ENCODE measurements at regions not wholly inside any gene's neighbourhood (a gene's known extent, or its start where the extent isn't known, plus 50 kb on each side); places are given as distances from the start of the nearest gene placed in this dataset.

- TF ChIP-seq CTCF (tag by site-specific recombination; IDR thresholded peaks at IDR 0.05) (no peak), ZNF561 (tag by site-specific recombination; IDR thresholded peaks at IDR 0.05; ENCODE audit: borderline replicate concordance) (no peak), ZNF404 (tag by site-specific recombination; IDR thresholded peaks at IDR 0.05) (no peak), ZNF600 (tag by site-specific recombination; IDR thresholded peaks at IDR 0.05) (no peak), ZNF580 (tag by site-specific recombination; IDR thresholded peaks at IDR 0.05) (no peak), ZNF16 (tag by site-specific recombination; IDR thresholded peaks at IDR 0.05; ENCODE audit: low read depth) (no peak)
- TF ChIP-seq, protein P1, sequence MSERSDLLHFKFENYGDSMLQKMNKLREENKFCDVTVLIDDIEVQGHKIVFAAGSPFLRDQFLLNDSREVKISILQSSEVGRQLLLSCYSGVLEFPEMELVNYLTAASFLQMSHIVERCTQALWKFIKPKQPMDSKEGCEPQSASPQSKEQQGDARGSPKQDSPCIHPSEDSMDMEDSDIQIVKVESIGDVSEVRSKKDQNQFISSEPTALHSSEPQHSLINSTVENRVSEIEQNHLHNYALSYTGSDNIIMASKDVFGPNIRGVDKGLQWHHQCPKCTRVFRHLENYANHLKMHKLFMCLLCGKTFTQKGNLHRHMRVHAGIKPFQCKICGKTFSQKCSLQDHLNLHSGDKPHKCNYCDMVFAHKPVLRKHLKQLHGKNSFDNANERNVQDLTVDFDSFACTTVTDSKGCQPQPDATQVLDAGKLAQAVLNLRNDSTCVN (tag by site-specific recombination; optimal IDR thresholded peaks at IDR 0.05): no peak
Observed at GRCh38 chr5:68557162-68557936, 341.8 kb downstream of the PIK3R1 start.
